K562 (cell line): ENCODE measurements at regions not wholly inside any gene's neighbourhood (a gene's known extent, or its start where the extent isn't known, plus 50 kb on each side); places are given as distances from the start of the nearest gene placed in this dataset.

Experiments
- CBFA2T2 ChIP-seq: fragments of 450-650 bp; conservative IDR thresholded peaks from 2 replicates; pipeline ENCODE4 v1.6.1; 2017; ENCODE audit warnings: mild to moderate bottlenecking
- KLF1 ChIP-seq: fragments of 450-650 bp; IDR thresholded peaks from 2 replicates; pipeline ENCODE4 v1.6.1; 2016; ENCODE audit warnings: missing genetic modification characterization, missing compliant biosample characterization
- MXI1 ChIP-seq: IDR thresholded peaks from 2 replicates; pipeline ENCODE4 v1.6.1; 2011; ENCODE audit warnings: low read depth, mild to moderate bottlenecking, improper control_type of control experiment, low read length
- NCOA2 ChIP-seq, 2 experiments: fragments of 450-650 bp; IDR thresholded peaks; 2 replicates each; pipeline ENCODE4 v1.6.1; 2018; ENCODE audit warnings: mild to moderate bottlenecking in 2 of 2, moderate library complexity in 1 of 2; ENCODE audit not compliant: partially characterized antibody in 2 of 2
- NKRF ChIP-seq: fragments of 450-650 bp; IDR thresholded peaks from 2 replicates; pipeline ENCODE4 v1.6.1; 2016; ENCODE audit warnings: borderline replicate concordance
- RFX5 ChIP-seq: IDR thresholded peaks from 2 replicates; pipeline ENCODE4 v1.6.1; 2011; ENCODE audit warnings: low read depth, mild to moderate bottlenecking, improper control_type of control experiment, low read length
- TCF7 ChIP-seq: sonication (generic); IDR thresholded peaks from 2 replicates; pipeline ENCODE4 v1.6.1; 2016; ENCODE audit warnings: antibody characterized with exemption, borderline replicate concordance
- THRA ChIP-seq: fragments of 450-650 bp; IDR thresholded peaks from 2 replicates; pipeline ENCODE4 v1.6.1; 2017; ENCODE audit warnings: mild to moderate bottlenecking, moderate library complexity
- U2AF2 ChIP-seq: fragments of 200-400 bp; formaldehyde crosslinking; optimal IDR thresholded peaks from 2 replicates; pipeline ENCODE3; 2017; ENCODE audit warnings: low read depth, mild to moderate bottlenecking, low read length
- ZFPM2 ChIP-seq: fragments of 250-450 bp; sonication (Bioruptor Pico); IDR thresholded peaks from 2 replicates; pipeline ENCODE4 v1.5.1; 2022; ENCODE audit warnings: mild to moderate bottlenecking
- ZNF224 ChIP-seq: sonication (generic); formaldehyde crosslinking; IDR thresholded peaks from 2 replicates; pipeline ENCODE4 v1.8.0; 2022; ENCODE audit warnings: mild to moderate bottlenecking, missing genetic modification reagents
- ZNF324 ChIP-seq: fragments of 250-450 bp; sonication (Bioruptor Pico); IDR thresholded peaks from 2 replicates; pipeline ENCODE4 v1.4.0; 2020; ENCODE audit warnings: mild to moderate bottlenecking
- ZNF512 ChIP-seq: IDR thresholded peaks from 2 replicates; pipeline ENCODE4 v1.6.1; 2016; ENCODE audit warnings: missing genetic modification characterization, missing compliant biosample characterization
- ZNF830 ChIP-seq: fragments of 250-450 bp; sonication (Bioruptor Pico); IDR thresholded peaks from 2 replicates; pipeline ENCODE4 v1.5.0; 2021; ENCODE audit warnings: mild to moderate bottlenecking

- TF ChIP-seq THRA = no peak
- no peak for TF ChIP-seq KLF1 (tag)
- no peak for TF ChIP-seq NKRF
- no peak for TF ChIP-seq ZNF224 (CRISPR knock-in tag)
- TF ChIP-seq NCOA2 (IDR thresholded peaks at IDR 0.05; ENCODE audit: partially characterized antibody in 2 of 2) = no peak
- no peak for TF ChIP-seq TCF7
- no peak for TF ChIP-seq U2AF2
- TF ChIP-seq ZNF324 (CRISPR knock-in tag) = no peak
- TF ChIP-seq CBFA2T2 = no peak
- no peak for TF ChIP-seq ZNF830 (CRISPR knock-in tag)
- no peak for TF ChIP-seq ZFPM2 (CRISPR knock-in tag)
- TF ChIP-seq RFX5 = no peak
- no peak for TF ChIP-seq ZNF512
- TF ChIP-seq MXI1 = no peak
These were observed 159.7 kb upstream of the DSCAM start (continued) for GRCh38 chr21:41006636-41007035.
